Panc1 (cell line): ENCODE measurements at regions not wholly inside any gene's neighbourhood (a gene's known extent, or its start where the extent isn't known, plus 50 kb on each side); places are given as distances from the start of the nearest gene placed in this dataset.

Experiments used
- ATAC-seq: fragments of 200-7000 bp; cut with Tn5 transposase; 2 replicates; pipeline ENCODE4 v1.9.1; 2020; ENCODE audit warnings: mild to moderate bottlenecking, moderate library complexity
- BruUV-seq: library from RNA; stranded (reverse); fragments of 400-500 nt; replicated peaks from 2 replicates; lab custom pipeline; 2021; lab: Mats Ljungman, UMichigan
- CTCF ChIA-PET: fragments of 300-600 bp; sonication (Branson Sonifier 250); formaldehyde crosslinking; loops from one replicate; lab custom pipeline; 2022; ENCODE audit warnings: antibody characterized with exemption; lab: Charles Lee
- POLR2A ChIA-PET: fragments of 300-600 bp; sonication (Branson Sonifier 250); formaldehyde crosslinking; loops from one replicate; lab custom pipeline; 2022; ENCODE audit warnings: antibody characterized with exemption; lab: Charles Lee
- DNase-seq: peaks from one replicate; pipeline ENCODE4 v3.0.0-alpha.2; 2010; ENCODE audit warnings: low read depth, low spot score
- H3K27ac ChIP-seq: 2 replicates; pipeline ENCODE4 v1.5.1; 2011; ENCODE audit warnings: mild to moderate bottlenecking, low read length, inconsistent platforms
- H3K27me3 ChIP-seq: fragments of 200-500 bp; sonication (Bioruptor generic); 2 replicates; pipeline ENCODE4 v1.6.0; 2014; ENCODE audit warnings: low read length, inconsistent platforms; ENCODE audit not compliant: control insufficient read depth, insufficient read depth
- H3K36me3 ChIP-seq: fragments of 200-500 bp; sonication (Bioruptor generic); 2 replicates; pipeline ENCODE4 v1.5.1; 2014; ENCODE audit warnings: inconsistent platforms, mild to moderate bottlenecking, low read length, moderate library complexity; ENCODE audit not compliant: control insufficient read depth, insufficient read depth
- H3K4me1 ChIP-seq: 2 replicates; pipeline ENCODE4 v1.5.1; 2011; ENCODE audit warnings: inconsistent platforms, mild to moderate bottlenecking, low read length, moderate library complexity; ENCODE audit not compliant: control insufficient read depth, insufficient read depth
- H3K4me3 ChIP-seq, 2 experiments: 2 replicates each; pipeline ENCODE4 v1.5.1; 2011 to 2012; ENCODE audit warnings: low read depth in 2 of 2, low read length in 2 of 2, mild to moderate bottlenecking in 2 of 2, inconsistent platforms in 1 of 2, moderate library complexity in 1 of 2
- H3K9me3 ChIP-seq: fragments of 200-500 bp; sonication (Bioruptor generic); 2 replicates; pipeline ENCODE4 v1.5.1; 2014; ENCODE audit warnings: low read depth, mild to moderate bottlenecking, inconsistent platforms, low read length, moderate library complexity; ENCODE audit not compliant: control insufficient read depth, insufficient read depth
- POLR2AphosphoS5 ChIP-seq: IDR thresholded peaks from 2 replicates; pipeline ENCODE4 v1.6.1; 2012; ENCODE audit warnings: mild to moderate bottlenecking, low read depth, low read length, moderate library complexity
- SIN3A ChIP-seq: IDR thresholded peaks from 2 replicates; pipeline ENCODE4 v1.6.1; 2012; ENCODE audit warnings: low read depth, mild to moderate bottlenecking, low read length, moderate library complexity, borderline replicate concordance; ENCODE audit not compliant: insufficient read depth
- TCF7L2 ChIP-seq: IDR thresholded peaks from 2 replicates; pipeline ENCODE4 v1.6.1; 2011; ENCODE audit warnings: mild to moderate bottlenecking, low read depth, low read length, inconsistent platforms
- in situ Hi-C: cut with HindIII; loops from 2 replicates; pipeline ENCODE4 v1.10.0; 2016; ENCODE audit warnings: low sequenced_read_pairs, low pct_unique_long_range_greater_than_20kb
- intact Hi-C: fragments of 100-400 bp; cut with micrococcal nuclease; formaldehyde crosslinking; loops from one replicate; pipeline ENCODE4 v1.10.0; 2022; ENCODE audit not compliant: unreplicated experiment
- TF ChIP-seq, protein P1 (sequence below), 2 experiments: IDR thresholded peaks; 2 replicates each; pipeline ENCODE4 v1.6.1; 2011 to 2012; ENCODE audit warnings: low read depth in 2 of 2, control low read depth in 1 of 2, low read length in 1 of 2, mild to moderate bottlenecking in 1 of 2, moderate library complexity in 1 of 2; ENCODE audit not compliant: insufficient read depth in 1 of 2
- TF ChIP-seq, protein P2 (sequence below): fragments of 450-650 bp; IDR thresholded peaks from 2 replicates; pipeline ENCODE4 v1.5.1; 2017; ENCODE audit warnings: mild to moderate bottlenecking

DNA sequence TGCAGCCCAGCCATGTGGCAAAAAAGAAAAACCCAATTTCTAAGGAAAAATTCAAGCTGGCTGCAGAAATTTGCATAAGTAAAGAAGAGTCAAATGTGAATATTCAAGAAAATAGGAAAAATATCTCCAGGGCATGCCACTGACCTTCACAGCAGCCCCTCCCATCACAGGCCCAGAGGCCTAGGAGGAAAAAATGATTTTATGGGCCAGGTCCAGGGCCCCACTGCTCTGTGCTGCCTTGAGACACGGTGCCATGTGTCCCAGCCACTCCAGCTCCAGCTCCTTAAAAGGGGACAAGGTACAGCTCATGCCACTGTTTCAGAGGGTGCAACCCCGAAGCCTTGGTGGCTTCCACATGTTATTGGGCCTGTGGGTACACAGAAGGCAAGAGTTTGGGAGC is 182.7 kb upstream of the FGF16 start:
- no peak for DNase-seq
- TF ChIP-seq, protein P1, sequence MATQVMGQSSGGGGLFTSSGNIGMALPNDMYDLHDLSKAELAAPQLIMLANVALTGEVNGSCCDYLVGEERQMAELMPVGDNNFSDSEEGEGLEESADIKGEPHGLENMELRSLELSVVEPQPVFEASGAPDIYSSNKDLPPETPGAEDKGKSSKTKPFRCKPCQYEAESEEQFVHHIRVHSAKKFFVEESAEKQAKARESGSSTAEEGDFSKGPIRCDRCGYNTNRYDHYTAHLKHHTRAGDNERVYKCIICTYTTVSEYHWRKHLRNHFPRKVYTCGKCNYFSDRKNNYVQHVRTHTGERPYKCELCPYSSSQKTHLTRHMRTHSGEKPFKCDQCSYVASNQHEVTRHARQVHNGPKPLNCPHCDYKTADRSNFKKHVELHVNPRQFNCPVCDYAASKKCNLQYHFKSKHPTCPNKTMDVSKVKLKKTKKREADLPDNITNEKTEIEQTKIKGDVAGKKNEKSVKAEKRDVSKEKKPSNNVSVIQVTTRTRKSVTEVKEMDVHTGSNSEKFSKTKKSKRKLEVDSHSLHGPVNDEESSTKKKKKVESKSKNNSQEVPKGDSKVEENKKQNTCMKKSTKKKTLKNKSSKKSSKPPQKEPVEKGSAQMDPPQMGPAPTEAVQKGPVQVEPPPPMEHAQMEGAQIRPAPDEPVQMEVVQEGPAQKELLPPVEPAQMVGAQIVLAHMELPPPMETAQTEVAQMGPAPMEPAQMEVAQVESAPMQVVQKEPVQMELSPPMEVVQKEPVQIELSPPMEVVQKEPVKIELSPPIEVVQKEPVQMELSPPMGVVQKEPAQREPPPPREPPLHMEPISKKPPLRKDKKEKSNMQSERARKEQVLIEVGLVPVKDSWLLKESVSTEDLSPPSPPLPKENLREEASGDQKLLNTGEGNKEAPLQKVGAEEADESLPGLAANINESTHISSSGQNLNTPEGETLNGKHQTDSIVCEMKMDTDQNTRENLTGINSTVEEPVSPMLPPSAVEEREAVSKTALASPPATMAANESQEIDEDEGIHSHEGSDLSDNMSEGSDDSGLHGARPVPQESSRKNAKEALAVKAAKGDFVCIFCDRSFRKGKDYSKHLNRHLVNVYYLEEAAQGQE (IDR thresholded peaks at IDR 0.05; ENCODE audit: insufficient read depth in 1 of 2, low read depth in 2 of 2, low read length in 1 of 2): no peak
- no peak for TF ChIP-seq TCF7L2
- TF ChIP-seq, protein P2, sequence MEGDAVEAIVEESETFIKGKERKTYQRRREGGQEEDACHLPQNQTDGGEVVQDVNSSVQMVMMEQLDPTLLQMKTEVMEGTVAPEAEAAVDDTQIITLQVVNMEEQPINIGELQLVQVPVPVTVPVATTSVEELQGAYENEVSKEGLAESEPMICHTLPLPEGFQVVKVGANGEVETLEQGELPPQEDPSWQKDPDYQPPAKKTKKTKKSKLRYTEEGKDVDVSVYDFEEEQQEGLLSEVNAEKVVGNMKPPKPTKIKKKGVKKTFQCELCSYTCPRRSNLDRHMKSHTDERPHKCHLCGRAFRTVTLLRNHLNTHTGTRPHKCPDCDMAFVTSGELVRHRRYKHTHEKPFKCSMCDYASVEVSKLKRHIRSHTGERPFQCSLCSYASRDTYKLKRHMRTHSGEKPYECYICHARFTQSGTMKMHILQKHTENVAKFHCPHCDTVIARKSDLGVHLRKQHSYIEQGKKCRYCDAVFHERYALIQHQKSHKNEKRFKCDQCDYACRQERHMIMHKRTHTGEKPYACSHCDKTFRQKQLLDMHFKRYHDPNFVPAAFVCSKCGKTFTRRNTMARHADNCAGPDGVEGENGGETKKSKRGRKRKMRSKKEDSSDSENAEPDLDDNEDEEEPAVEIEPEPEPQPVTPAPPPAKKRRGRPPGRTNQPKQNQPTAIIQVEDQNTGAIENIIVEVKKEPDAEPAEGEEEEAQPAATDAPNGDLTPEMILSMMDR: no peak
- no peak for TF ChIP-seq POLR2AphosphoS5
- TF ChIP-seq SIN3A: no peak
- H3K4me3 ChIP-seq: no peak overlapping the region
- H3K27ac ChIP-seq: no peak overlapping the region
- in situ Hi-C loops: no loop called here
- H3K36me3 ChIP-seq: no peaks in the 10 kb centered on the region
- intact Hi-C loops: no loop called here
- ChIA-PET CTCF (no interaction called here), POLR2A (no interaction called here)
- no TSS peak for BruUV-seq
- no peaks in the 10 kb centered on the region for H3K27me3 ChIP-seq
- no peak for ATAC-seq
- H3K9me3 ChIP-seq: no peaks in the 10 kb centered on the region
- no peaks in the 10 kb centered on the region for H3K4me1 ChIP-seq

DNA sequence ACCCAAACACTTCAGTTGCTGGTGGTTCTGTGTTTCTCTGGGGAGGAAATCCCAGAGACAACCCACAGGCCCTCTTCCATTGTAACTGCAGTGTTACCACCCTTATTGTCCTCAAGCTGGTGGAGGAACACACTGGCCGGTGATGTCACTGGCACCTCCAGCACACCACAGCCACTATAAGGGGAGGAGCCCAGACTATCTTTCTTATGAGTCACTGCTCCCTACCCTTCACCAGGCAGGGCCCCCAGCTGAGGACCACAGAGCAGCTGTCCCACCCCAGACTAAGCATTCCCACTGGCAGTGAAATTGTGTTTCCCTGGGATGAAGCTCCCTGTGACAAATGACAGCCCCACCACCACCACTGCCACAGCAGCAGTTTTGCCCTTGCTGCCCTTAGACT is 171.8 kb upstream of the FGF16 start:
- DNase-seq (no peak), ATAC-seq (no peak)
- H3K36me3 ChIP-seq: no peaks in the 10 kb centered on the region
- H3K4me3 ChIP-seq: no peak overlapping the region
- intact Hi-C loops: no loop called here
- no peaks in the 10 kb centered on the region for H3K27me3 ChIP-seq
- no TSS peak for BruUV-seq
- TF ChIP-seq, protein P2: no peak
- no peak for TF ChIP-seq SIN3A
- no peak for TF ChIP-seq POLR2AphosphoS5
- TF ChIP-seq, protein P1 (IDR thresholded peaks at IDR 0.05; ENCODE audit: insufficient read depth in 1 of 2, low read depth in 2 of 2, low read length in 1 of 2): no peak
- no peak for TF ChIP-seq TCF7L2
- H3K27ac ChIP-seq: no peak overlapping the region
- no peaks in the 10 kb centered on the region for H3K4me1 ChIP-seq
- POLR2A ChIA-PET: no interaction called here
- CTCF ChIA-PET: no interaction called here
- in situ Hi-C loops: no loop called here
- no peaks in the 10 kb centered on the region for H3K9me3 ChIP-seq
